ENCODE measurements at regions not wholly inside any gene's neighbourhood (a gene's known extent, or its start where the extent isn't known, plus 50 kb on each side); places are given as distances from the start of the nearest gene placed in this dataset.
"Not testable (repeated sequence)": the region's sequence is repeated elsewhere in the genome, so short reads cannot be mapped to it uniquely, and the experiment has no call there.

GRCh38 chr2:103396152-103396551 lies 634.3 kb downstream of the TMEM182 start:
- no peak for DNase-seq (ENCODE audit: low spot score)

GRCh38 chr2:103401621-103402020 lies 639.8 kb downstream of the TMEM182 start:
- no peak for DNase-seq (ENCODE audit: low spot score)
- TF ChIP-seq, protein P1, sequence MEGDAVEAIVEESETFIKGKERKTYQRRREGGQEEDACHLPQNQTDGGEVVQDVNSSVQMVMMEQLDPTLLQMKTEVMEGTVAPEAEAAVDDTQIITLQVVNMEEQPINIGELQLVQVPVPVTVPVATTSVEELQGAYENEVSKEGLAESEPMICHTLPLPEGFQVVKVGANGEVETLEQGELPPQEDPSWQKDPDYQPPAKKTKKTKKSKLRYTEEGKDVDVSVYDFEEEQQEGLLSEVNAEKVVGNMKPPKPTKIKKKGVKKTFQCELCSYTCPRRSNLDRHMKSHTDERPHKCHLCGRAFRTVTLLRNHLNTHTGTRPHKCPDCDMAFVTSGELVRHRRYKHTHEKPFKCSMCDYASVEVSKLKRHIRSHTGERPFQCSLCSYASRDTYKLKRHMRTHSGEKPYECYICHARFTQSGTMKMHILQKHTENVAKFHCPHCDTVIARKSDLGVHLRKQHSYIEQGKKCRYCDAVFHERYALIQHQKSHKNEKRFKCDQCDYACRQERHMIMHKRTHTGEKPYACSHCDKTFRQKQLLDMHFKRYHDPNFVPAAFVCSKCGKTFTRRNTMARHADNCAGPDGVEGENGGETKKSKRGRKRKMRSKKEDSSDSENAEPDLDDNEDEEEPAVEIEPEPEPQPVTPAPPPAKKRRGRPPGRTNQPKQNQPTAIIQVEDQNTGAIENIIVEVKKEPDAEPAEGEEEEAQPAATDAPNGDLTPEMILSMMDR (IDR thresholded peaks at IDR 0.05; ENCODE audit: extremely low read depth, missing control alignments), result no peak

More at GRCh38 chr2:103396152-103396551, 634.3 kb downstream of the TMEM182 start:
- TF ChIP-seq, protein P1 (IDR thresholded peaks at IDR 0.05; ENCODE audit: extremely low read depth, missing control alignments), result no peak

GRCh38 chr2:103402336-103402735 lies 640.5 kb downstream of the TMEM182 start:
- TF ChIP-seq, protein P1 (IDR thresholded peaks at IDR 0.05; ENCODE audit: extremely low read depth, missing control alignments), result no peak
- no peak for DNase-seq (ENCODE audit: low spot score)

GRCh38 chr2:103402944-103403343 lies 641.1 kb downstream of the TMEM182 start:
- TF ChIP-seq, protein P1 (IDR thresholded peaks at IDR 0.05; ENCODE audit: extremely low read depth, missing control alignments), result no peak

DNA sequence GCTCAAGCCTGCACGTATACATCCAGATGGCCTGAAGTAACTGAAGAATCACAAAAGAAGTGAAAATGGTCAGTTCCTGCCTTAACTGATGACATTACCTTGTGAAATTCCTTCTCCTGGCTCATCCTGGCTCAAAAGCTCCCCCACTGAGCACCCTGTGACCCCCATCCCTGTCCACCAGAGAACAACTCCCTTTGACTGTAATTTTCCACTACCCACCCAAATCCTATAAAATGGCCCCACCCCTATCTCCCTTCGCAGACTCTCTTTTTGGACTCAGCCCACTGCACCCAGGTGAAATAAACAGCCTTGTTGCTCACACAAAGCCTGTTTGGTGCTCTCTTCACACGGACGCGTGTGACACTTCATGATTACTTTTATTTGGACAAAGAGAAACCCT lies 641.6 kb downstream of the TMEM182 start:
- DNase-seq (ENCODE audit: low spot score), result not testable (repeated sequence)

More at GRCh38 chr2:103402944-103403343, 641.1 kb downstream of the TMEM182 start:
- DNase-seq (ENCODE audit: low spot score), result no peak

GRCh38 chr2:103410221-103410620 lies 648.4 kb downstream of the TMEM182 start:
- TF ChIP-seq, protein P1 (IDR thresholded peaks at IDR 0.05; ENCODE audit: extremely low read depth, missing control alignments), result no peak
- DNase-seq (ENCODE audit: low spot score), result no peak

DNA sequence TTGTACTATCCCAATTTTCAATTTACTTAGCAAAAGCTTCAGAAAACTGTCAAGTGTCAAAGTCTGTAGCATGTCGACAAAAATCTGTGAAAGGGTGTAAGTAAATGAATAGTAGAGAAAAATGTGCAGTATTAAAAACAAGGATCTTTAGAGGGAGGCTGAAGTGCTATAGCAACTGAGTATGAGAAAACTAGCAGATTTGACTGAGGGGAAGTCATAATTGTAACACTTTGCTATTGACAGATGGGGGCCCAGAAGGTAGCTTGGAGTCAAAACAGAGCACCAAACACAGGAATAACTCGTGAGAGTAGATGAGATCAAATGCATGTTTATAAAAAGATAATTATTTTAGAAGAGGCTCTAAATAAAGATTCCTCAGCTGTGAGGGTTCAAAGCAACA lies 657.7 kb downstream of the TMEM182 start:
- TF ChIP-seq, protein P1 (IDR thresholded peaks at IDR 0.05; ENCODE audit: extremely low read depth, missing control alignments), result no peak
- no peak for DNase-seq (ENCODE audit: low spot score)

DNA sequence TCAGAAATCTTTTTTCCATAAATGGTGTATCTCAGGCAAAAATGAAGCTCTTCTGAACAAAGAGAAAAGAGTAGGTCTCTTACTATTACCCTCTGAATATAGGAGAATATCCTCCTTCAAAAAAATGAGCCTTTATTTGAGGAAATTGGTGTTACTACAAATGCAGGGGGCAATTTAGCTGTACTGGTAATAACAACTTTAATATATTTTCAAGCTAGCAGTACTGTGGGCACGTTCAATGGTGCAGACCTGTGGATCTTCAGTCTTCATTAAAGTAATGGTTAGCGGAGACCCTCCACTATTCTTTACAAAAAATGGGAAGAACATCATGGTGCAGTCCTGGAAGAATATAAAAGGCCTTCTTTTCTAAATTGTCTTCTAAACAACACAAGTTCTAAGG lies 661.3 kb downstream of the TMEM182 start:
- DNase-seq (ENCODE audit: low spot score), result no peak
- TF ChIP-seq, protein P1 (IDR thresholded peaks at IDR 0.05; ENCODE audit: extremely low read depth, missing control alignments), result no peak

Data from GM20000 (cell line).